ENCODE measurements at regions not wholly inside any gene's neighbourhood (a gene's known extent, or its start where the extent isn't known, plus 50 kb on each side); places are given as distances from the start of the nearest gene placed in this dataset.

- TF ChIP-seq POLR2AphosphoS5 (IDR thresholded peaks at IDR 0.05): no peak
- TF ChIP-seq CTCF (IDR thresholded peaks at IDR 0.05): no peak
These were observed 1082.0 kb upstream of the IGFBP7 start for GRCh38 chr4:58192217-58192616.

All from transverse colon (tissue), 4 donors.